ENCODE measurements at regions not wholly inside any gene's neighbourhood (a gene's known extent, or its start where the extent isn't known, plus 50 kb on each side); places are given as distances from the start of the nearest gene placed in this dataset.
"Not testable (repeated sequence)": the region's sequence is repeated elsewhere in the genome, so short reads cannot be mapped to it uniquely, and the experiment has no call there.

GRCh38 chr5:117133198-117133597, 558.6 kb upstream of the SEMA6A start:
- H3K4me3 ChIP-seq (replicated peaks in 1 of 2; ENCODE audit: low read depth in 2 of 2, low read length in 2 of 2), result no peak overlapping the region
- no peak for TF ChIP-seq CTCF (IDR thresholded peaks at IDR 0.05; ENCODE audit: low read depth, low read length)
- no peak for DNase-seq (ENCODE audit: low read depth in 2 of 2)

GRCh38 chr5:117131876-117132275, 557.3 kb upstream of the SEMA6A start:
- no peak overlapping the region for H3K4me3 ChIP-seq (replicated peaks in 1 of 2; ENCODE audit: low read depth in 2 of 2, low read length in 2 of 2)
- no peak for TF ChIP-seq CTCF (IDR thresholded peaks at IDR 0.05; ENCODE audit: low read depth, low read length)
- no peak for DNase-seq (ENCODE audit: low read depth in 2 of 2)

- DNase-seq (ENCODE audit: low read depth in 2 of 2), result no peak
- H3K4me3 ChIP-seq (replicated peaks in 1 of 2; ENCODE audit: low read depth in 2 of 2, low read length in 2 of 2), result no peak overlapping the region
- no peak for TF ChIP-seq CTCF (IDR thresholded peaks at IDR 0.05; ENCODE audit: low read depth, low read length)
Measured at GRCh38 chr5:117131048-117131679, 556.5 kb upstream of the SEMA6A start.

- no peak for DNase-seq (ENCODE audit: low read depth in 2 of 2)
- no peak for TF ChIP-seq CTCF (IDR thresholded peaks at IDR 0.05; ENCODE audit: low read depth, low read length)
- H3K4me3 ChIP-seq (replicated peaks in 1 of 2; ENCODE audit: low read depth in 2 of 2, low read length in 2 of 2), result no peak overlapping the region
Measured at GRCh38 chr5:117118499-117118898, 543.9 kb upstream of the SEMA6A start.

- not testable (repeated sequence) for H3K4me3 ChIP-seq (replicated peaks in 1 of 2; ENCODE audit: low read depth in 2 of 2, low read length in 2 of 2); DNase-seq (ENCODE audit: low read depth in 2 of 2)
Measured at GRCh38 chr5:117117314-117117713, 542.7 kb upstream of the SEMA6A start.

- no peak overlapping the region for H3K4me3 ChIP-seq (replicated peaks in 1 of 2; ENCODE audit: low read depth in 2 of 2, low read length in 2 of 2)
Measured at GRCh38 chr5:117110548-117110947, 535.9 kb upstream of the SEMA6A start.

GRCh38 chr5:117107859-117108258, 533.2 kb upstream of the SEMA6A start:
- DNase-seq (ENCODE audit: low read depth in 2 of 2), result no peak
- H3K4me3 ChIP-seq (replicated peaks in 1 of 2; ENCODE audit: low read depth in 2 of 2, low read length in 2 of 2), result no peak overlapping the region
- TF ChIP-seq CTCF (IDR thresholded peaks at IDR 0.05; ENCODE audit: low read depth, low read length), result no peak

More at GRCh38 chr5:117110548-117110947, 535.9 kb upstream of the SEMA6A start:
- DNase-seq (ENCODE audit: low read depth in 2 of 2), result no peak
- no peak for TF ChIP-seq CTCF (IDR thresholded peaks at IDR 0.05; ENCODE audit: low read depth, low read length)
